Epithelial cell of prostate (primary cell): ENCODE measurements at regions not wholly inside any gene's neighbourhood (a gene's known extent, or its start where the extent isn't known, plus 50 kb on each side); places are given as distances from the start of the nearest gene placed in this dataset.

Source experiments
- DNase-seq: peaks from one replicate; pipeline ENCODE4 v3.0.0-alpha.2; 2011; ENCODE audit warnings: low read depth, low spot score
- H3K27ac ChIP-seq: fragments of 450-650 bp; 2 replicates; pipeline ENCODE4 v1.5.1; 2017; ENCODE audit warnings: mild to moderate bottlenecking

- DNase-seq = no peak
- no peak overlapping the region for H3K27ac ChIP-seq
Measured at GRCh38 chr2:12046641-12047040, 300.2 kb downstream of the LPIN1 start.

DNA sequence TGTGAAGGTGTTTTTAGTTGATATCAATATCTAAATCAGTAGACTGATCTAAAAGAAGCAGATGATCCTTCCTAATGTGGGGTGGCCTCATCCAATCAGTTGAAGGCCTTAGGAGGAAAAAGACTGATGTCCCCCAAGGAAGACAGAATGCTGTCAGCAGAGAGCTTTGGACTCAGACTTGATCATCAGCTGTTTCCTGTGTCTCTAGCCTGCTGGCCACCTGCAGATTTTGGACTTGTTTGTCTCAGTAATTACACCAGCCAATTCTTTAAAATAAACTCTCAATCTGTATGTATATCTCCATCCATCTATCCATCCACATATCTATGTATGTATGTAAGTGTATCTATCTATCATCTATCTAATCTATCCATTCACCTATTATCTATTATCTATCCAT, 301.3 kb downstream of the LPIN1 start:
- no peak overlapping the region for H3K27ac ChIP-seq

DNA sequence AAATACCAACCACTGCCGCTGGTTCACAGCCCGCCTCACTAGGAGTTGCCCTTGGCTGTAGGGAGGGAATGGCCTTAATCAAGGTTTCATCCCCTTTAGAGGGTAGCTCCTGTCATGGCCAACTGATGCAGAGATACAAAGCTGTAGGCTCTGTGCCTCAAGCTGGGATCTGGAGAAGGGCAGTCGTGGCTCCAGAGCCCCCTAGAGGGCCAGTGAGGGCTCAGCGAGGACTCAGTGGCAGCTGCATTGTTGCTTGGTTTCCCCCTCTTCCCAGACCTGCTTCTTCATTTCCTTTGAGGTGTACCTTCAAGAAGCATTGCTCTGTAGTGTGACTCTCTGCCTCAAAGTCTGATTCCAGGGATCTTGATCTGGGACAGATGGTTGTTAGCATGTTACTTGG, 302.1 kb downstream of the LPIN1 start:
- DNase-seq = no peak
- H3K27ac ChIP-seq = no peak overlapping the region

More for the DNA sequence above, 301.3 kb downstream of the LPIN1 start:
- DNase-seq = no peak

DNA sequence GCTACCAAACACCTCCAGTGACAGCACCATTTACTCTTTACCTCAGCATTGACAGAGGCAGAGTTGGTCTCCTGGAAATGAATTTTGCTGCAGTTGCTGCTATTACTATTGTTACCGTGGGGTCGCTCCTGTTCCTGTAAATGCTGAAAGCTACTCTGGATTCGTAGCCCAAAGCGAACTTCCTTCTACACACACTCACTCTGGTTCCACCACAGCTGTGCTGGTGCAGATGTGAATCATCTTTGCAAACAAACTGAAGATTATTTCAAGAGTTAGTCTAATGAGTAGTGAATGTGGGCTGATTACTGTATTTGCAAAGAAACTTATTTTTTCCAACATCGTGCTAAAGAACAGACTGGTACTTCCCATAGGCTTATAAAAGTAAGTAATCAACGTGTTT, 304.0 kb downstream of the LPIN1 start:
- no peak overlapping the region for H3K27ac ChIP-seq
- peak; percentile 50 for DNase-seq

GRCh38 chr2:12051831-12052230, 305.4 kb downstream of the LPIN1 start:
- no peak for DNase-seq
- H3K27ac ChIP-seq = no peak overlapping the region

- no peak for DNase-seq
- no peak overlapping the region for H3K27ac ChIP-seq
Measured at GRCh38 chr2:12052796-12053195, 306.4 kb downstream of the LPIN1 start.

GRCh38 chr2:12054956-12055618, 308.7 kb downstream of the LPIN1 start:
- no peak overlapping the region for H3K27ac ChIP-seq

DNA sequence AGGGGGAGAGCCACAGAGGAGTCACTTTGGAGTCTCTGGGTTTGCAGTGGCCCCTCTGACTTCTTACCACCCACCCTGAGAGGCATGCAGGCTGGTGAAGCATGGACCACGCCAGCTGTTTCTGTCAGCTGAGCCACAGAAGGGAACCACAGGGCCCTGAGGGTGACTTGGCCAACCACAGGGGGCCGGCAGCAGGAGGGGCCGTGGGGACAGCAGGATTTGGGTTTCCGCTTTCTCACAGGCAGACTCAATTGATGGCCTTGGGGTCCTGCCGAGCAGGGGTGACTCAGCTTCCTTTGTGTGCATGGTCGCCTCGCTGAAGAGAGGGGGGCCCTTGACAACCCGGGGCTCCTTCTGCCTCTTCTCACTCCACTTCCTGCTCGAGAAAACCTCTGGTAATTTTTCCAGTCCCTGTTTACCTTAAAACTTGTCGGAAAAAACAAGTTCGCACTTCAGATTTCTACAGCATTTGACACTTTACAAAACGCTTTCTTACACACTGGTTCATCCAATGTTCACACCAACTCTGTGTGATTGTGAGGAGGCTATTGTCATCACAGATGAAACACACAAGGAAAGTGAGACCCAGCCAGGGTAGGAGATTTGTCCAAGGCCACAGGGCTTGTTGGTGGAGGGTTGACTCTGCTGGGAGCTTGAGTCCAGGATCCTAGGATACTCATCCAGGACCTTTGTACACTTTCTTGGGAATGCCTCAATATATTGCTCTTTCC, 311.2 kb downstream of the LPIN1 start:
- H3K27ac ChIP-seq = no peak overlapping the region
- no peak for DNase-seq

More at GRCh38 chr2:12054956-12055618, 308.7 kb downstream of the LPIN1 start:
- DNase-seq = no peak

- no peak for DNase-seq
Measured at GRCh38 chr2:12059616-12060441, 313.4 kb downstream of the LPIN1 start.

DNA sequence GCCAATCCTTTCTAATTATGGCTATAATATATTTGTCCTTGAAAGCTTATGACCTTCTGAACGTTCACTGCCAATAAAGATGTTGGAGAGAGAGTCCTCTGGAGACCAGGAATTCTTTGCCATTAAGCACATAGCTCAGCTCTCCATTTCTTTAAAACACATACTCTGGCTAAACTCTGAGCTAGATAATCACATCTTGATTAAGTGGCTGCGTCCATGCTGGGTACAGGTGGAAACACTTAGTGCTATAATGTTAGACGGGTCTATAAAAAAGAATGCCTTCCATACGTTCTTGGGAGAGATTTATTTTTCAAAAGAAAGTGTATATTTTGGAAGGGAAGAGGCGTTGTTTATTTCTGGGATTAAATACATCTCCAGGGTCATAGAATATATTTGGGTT, 314.5 kb downstream of the LPIN1 start:
- DNase-seq = no peak
- no peak overlapping the region for H3K27ac ChIP-seq

More at GRCh38 chr2:12059616-12060441, 313.4 kb downstream of the LPIN1 start:
- H3K27ac ChIP-seq = no peak overlapping the region

GRCh38 chr2:12061286-12062052, 315.0 kb downstream of the LPIN1 start:
- no peak overlapping the region for H3K27ac ChIP-seq
- no peak for DNase-seq

DNA sequence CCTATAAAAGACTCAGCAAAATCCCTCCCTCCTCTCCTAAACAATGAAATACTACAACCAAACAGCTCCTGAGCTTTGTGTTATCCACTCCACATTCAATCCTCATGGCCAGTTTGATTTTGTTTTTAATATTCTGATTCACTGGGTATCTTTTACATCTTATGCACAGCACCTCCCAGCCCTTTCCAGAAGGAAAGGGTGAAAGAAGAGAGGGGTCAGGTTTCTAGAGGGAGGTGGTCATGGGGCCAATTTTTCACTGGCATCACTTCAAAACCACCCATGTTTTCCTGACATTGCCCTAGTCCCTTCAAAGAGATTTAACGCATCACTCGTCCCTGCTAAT, 315.6 kb downstream of the LPIN1 start:
- DNase-seq = no peak
- H3K27ac ChIP-seq = no peak overlapping the region

DNA sequence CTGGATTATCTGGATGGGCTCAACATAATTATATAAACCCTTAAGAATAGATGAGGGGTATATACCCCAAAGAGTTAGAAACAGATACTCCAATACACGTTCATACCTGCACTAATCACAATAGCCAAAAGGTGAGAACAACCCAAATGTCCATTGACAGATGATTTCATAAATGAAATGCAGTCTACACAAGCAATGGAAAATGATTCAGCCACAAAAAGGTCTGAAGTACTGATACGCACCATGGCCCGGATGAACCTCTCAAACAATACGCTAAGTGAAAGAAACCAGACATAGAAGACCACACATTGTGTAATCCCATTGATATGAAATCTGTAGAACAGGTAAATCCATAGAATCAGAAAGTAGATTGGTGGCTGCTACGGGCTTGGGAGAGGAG, 316.8 kb downstream of the LPIN1 start:
- no peak overlapping the region for H3K27ac ChIP-seq
- DNase-seq = no peak

GRCh38 chr2:12064153-12064552, 317.7 kb downstream of the LPIN1 start:
- no peak for DNase-seq
- no peak overlapping the region for H3K27ac ChIP-seq

- DNase-seq = no peak
- no peak overlapping the region for H3K27ac ChIP-seq
Measured at GRCh38 chr2:12066116-12066515, 319.7 kb downstream of the LPIN1 start.

DNA sequence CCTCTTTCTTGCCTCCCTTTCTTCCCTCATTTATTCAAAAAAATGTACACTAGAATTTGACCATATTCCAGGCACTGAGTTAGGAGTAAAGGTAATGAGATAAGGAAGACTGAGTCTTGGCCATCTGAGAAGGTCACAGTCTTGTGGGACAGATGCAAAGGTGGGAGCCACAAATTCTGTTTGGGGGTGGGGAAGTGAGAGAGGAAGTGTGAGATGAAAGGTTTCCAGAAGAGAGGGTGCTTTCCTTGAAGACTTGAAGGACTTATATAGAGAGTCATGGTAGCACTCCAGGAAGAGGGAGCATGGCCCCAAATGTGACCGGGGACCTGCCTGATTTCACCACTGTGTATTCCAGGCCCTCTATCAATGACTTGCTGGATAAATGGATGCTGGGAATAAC, 320.6 kb downstream of the LPIN1 start:
- H3K27ac ChIP-seq = no peak overlapping the region

DNA sequence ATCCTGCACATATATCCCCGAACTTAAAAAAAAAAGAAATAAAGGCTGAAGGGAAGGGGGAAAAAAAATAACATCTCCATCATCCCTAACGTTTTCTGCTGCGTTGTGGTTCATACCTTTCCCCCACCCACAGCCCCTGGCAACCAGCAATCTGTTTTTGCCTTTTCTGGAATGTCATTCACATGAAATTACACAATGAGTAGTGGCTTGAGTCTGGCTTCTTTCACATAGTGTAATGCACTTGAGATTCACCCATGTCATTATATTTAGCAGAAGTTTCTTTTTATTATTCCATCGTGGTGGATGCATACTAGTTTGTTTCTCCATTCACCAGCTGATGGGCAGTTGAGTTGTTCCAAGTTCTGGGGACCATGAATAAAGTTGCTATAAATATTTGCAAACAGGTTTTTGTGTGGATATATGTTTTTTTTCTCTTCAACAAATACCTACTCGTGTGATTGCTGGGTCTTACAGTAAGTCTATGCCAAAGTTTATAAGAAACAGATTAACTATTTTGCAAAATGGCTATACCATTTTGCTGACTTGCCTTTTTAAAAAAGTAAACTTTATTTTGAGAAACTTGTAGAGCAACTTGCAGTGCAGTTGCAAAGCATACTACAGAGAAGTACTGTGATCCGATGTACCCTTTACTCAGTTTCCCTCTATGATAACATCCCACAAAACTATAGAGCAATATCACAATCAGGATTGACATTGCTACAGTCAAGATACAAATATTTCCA, 322.5 kb downstream of the LPIN1 start:
- no peak overlapping the region for H3K27ac ChIP-seq
- no peak for DNase-seq

More for the DNA sequence above, 320.6 kb downstream of the LPIN1 start:
- no peak for DNase-seq

- no peak overlapping the region for H3K27ac ChIP-seq
- no peak for DNase-seq
Measured at GRCh38 chr2:12070153-12070552, 323.7 kb downstream of the LPIN1 start.

DNA sequence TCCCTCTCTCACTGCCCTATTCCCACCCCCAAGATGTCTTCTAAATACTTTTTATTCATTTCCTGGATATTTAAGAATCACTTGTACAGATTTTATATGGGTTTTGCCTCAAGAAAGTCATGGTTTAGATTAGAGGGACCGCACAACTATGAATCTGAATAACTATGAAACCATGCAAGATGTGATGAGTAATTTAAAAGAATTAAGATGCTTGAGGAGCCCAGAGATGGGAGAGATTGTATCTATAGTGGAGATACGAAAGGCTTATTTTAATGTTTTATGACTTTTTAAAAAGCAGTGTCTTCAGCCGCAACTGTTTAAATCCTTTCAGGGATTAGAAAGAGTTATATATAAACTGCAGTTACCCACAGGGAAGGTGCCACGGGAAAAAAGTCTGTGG, 324.1 kb downstream of the LPIN1 start:
- H3K27ac ChIP-seq = no peak overlapping the region
- no peak for DNase-seq

DNA sequence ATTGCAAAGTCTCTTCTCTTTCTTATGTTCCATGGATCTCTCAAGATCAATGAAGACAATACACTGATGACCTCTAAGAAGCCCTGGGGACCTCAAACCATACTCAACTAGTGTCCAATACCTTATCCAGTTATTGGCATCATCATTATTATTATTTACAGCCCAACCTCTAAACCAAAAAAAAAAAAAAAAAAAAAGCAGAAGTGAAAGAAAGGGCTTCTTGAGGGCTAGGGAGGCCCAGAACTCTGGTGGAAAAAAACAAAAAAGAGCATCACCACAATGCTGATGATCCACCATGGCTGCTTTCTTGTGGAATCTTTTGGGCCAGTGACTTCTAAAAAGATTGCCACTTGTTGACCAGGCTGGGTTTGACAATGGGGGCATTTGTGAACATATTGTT, 324.9 kb downstream of the LPIN1 start:
- DNase-seq = no peak
- H3K27ac ChIP-seq = no peak overlapping the region
